ENCODE measurements at regions not wholly inside any gene's neighbourhood (a gene's known extent, or its start where the extent isn't known, plus 50 kb on each side); places are given as distances from the start of the nearest gene placed in this dataset.

- Histone ChIP-seq H2BK5ac (ENCODE audit: low read depth, low read length) (no peak overlapping the region), H3K9me3 (ENCODE audit: insufficient read depth in 2 of 2, low read depth in 1 of 2, low read length in 1 of 2) (no peaks in the 10 kb centered on the region), H3K4me1 (replicated peaks in 1 of 4; ENCODE audit: control insufficient read depth in 3 of 4, insufficient read depth in 4 of 4, low read length in 3 of 4) (no peaks in the 10 kb centered on the region), H4K20me1 (replicated peaks in 1 of 2; ENCODE audit: control insufficient read depth in 1 of 2, insufficient read depth in 2 of 2, low read length in 2 of 2) (no peaks in the 10 kb centered on the region), H3K4me2 (ENCODE audit: insufficient read depth in 1 of 2, low read depth in 2 of 2, low read length in 2 of 2) (no peak overlapping the region), H3K79me2 (ENCODE audit: control insufficient read depth in 1 of 2, insufficient read depth in 2 of 2, low read length in 2 of 2) (no peaks in the 10 kb centered on the region), H3K36me3 (ENCODE audit: control insufficient read depth in 2 of 4, insufficient read depth in 4 of 4, low read length in 3 of 4) (no peaks in the 10 kb centered on the region), H3K27ac (ENCODE audit: low read depth, low read length) (no peak overlapping the region), H4K91ac (replicated peaks; ENCODE audit: insufficient read length, low read length) (no peak overlapping the region), H3K14ac (ENCODE audit: insufficient read length) (no peak overlapping the region), H3K79me1 (ENCODE audit: low read depth, low read length) (no peaks in the 10 kb centered on the region), H4K5ac (ENCODE audit: insufficient read length, low read depth, low read length) (no peak overlapping the region), H2BK12ac (ENCODE audit: low read depth, low read length) (no peak overlapping the region), H3K18ac (ENCODE audit: extremely low read depth, low read length) (no peak overlapping the region), H3K9ac (replicated peaks in 1 of 4; ENCODE audit: extremely low read depth in 1 of 4, low read depth in 3 of 4, low read length in 3 of 4) (no peak overlapping the region), H3K27me3 (replicated peaks in 1 of 4; ENCODE audit: control insufficient read depth in 3 of 4, extremely low read depth in 1 of 4, insufficient read depth in 3 of 4, low read length in 3 of 4) (no peaks in the 10 kb centered on the region), H2BK120ac (replicated peaks; ENCODE audit: low read depth, low read length) (no peak overlapping the region), H3K23me2 (ENCODE audit: low read depth, low read length) (no peaks in the 10 kb centered on the region), H2BK15ac (ENCODE audit: low read length) (no peak overlapping the region), H3K4ac (replicated peaks; ENCODE audit: insufficient read length, low read depth, low read length) (no peak overlapping the region), H2BK20ac (ENCODE audit: low read length) (no peak overlapping the region), H2AK5ac (ENCODE audit: low read depth, low read length) (no peak overlapping the region), H3K4me3 (ENCODE audit: extremely low read depth in 1 of 4, insufficient read depth in 2 of 4, low read depth in 3 of 4, low read length in 4 of 4) (no peak overlapping the region), H3K23ac (ENCODE audit: insufficient read length) (no peak overlapping the region), H2AFZ (ENCODE audit: low read length) (no peak overlapping the region), H4K8ac (ENCODE audit: extremely low read depth, insufficient read depth, low read length) (no peak overlapping the region), H3K56ac (replicated peaks; ENCODE audit: insufficient read length, low read depth, low read length) (no peak overlapping the region)
- DNase-seq (ENCODE audit: low read depth in 1 of 2, low spot score in 2 of 2) (no peak), FAIRE-seq (no peak)
- CTCF ChIA-PET (ENCODE audit: partially characterized antibody) = interaction anchor here (0.6 to 1.1 kb wide), 2 partner anchors 9 to 1631 kb away, joined by 3 read pairs; no protein-coding TSS in a partner anchor
- POLR2A ChIA-PET (ENCODE audit: partially characterized antibody) = no interaction called here
- 90% methylated on average over 1 of the region's 1 CpG; no CpG with 5 or more reads in 1 of the 2 experiments for WGBS, 2 experiments (ENCODE audit: extremely low coverage in 1 of 2, insufficient coverage in 1 of 2, insufficient read length in 1 of 2, insufficient replicate concordance in 2 of 2, low coverage in 1 of 2, low lambda C conversion rate in 2 of 2, missing lambda C conversion rate in 1 of 2)
- TF ChIP-seq KDM5A (IDR thresholded peaks at IDR 0.05; ENCODE audit: low read length) = no peak
- TF ChIP-seq TAF1 (IDR thresholded peaks at IDR 0.05; ENCODE audit: low read depth, low read length) = no peak
- TF ChIP-seq KDM4A (IDR thresholded peaks at IDR 0.05; ENCODE audit: low read depth, low read length, severe bottlenecking) = no peak
- no peak for TF ChIP-seq SRF (IDR thresholded peaks at IDR 0.05; ENCODE audit: low read depth, low read length)
- TF ChIP-seq KDM1A (IDR thresholded peaks at IDR 0.05; ENCODE audit: borderline replicate concordance, low read length) = no peak
- no peak for TF ChIP-seq POLR2A (IDR thresholded peaks at IDR 0.05; ENCODE audit: control extremely low read depth in 1 of 2, low read depth in 2 of 2, low read length in 2 of 2)
- TF ChIP-seq ASH2L (IDR thresholded peaks at IDR 0.05; ENCODE audit: low read length) = no peak
- no peak for TF ChIP-seq SAP30 (IDR thresholded peaks at IDR 0.05; ENCODE audit: insufficient read depth, insufficient replicate concordance, low read length)
- no peak for TF ChIP-seq GTF2F1 (IDR thresholded peaks at IDR 0.05; ENCODE audit: borderline replicate concordance, low read depth, low read length)
- no peak for TF ChIP-seq ATF2 (IDR thresholded peaks at IDR 0.05; ENCODE audit: low read length)
- no peak for TF ChIP-seq TEAD4 (IDR thresholded peaks at IDR 0.05; ENCODE audit: low read depth, low read length)
- TF ChIP-seq GABPA (IDR thresholded peaks at IDR 0.05; ENCODE audit: borderline replicate concordance, insufficient read depth, low read length) = no peak
- TF ChIP-seq SUZ12 (IDR thresholded peaks at IDR 0.05; ENCODE audit: low read length) = no peak
- TF ChIP-seq RFX5 (IDR thresholded peaks at IDR 0.05; ENCODE audit: borderline replicate concordance, low read depth, low read length) = no peak
Observed at GRCh38 chr10:55491712-55492111, 690.7 kb upstream of the PCDH15 start.

Measured in H1 (cell line).